Effector CD4-positive, alpha-beta T cell (primary cell): ENCODE measurements at regions not wholly inside any gene's neighbourhood (a gene's known extent, or its start where the extent isn't known, plus 50 kb on each side); places are given as distances from the start of the nearest gene placed in this dataset.

Experiments
- DNase-seq: peaks from one replicate; pipeline ENCODE4 v3.0.0-alpha.2; 2020

DNA sequence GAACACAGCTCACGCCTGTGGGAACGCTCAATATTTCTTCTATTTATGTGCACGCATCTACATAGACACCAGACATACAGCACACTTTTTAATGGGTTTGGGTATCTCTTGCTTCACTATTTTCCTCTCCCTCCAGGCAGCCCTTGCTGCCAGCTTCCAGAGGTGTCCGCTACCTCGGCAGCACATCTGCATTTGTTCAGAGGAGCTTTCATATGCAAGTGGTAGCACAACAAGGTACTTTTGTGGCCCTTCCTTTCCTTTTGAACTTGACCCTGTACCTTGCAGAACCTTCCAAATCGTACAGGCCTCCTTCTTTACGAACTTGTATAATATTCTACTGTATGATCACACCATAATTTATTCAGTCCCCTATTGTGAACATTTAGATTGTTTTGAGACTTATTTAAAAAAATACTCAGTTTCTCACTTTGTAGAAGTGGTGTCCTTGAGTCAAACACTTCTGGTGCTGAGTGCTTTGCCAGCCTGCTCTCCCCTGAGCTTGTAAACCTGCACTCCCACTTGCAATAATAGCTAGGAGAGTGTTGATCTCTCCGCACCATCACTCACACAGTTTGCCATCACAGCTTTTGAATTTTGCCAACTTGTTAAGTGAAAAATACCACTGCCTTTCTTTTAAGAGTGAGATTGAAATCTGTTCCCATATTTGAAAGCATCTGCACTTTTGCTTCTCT lies 106.0 kb upstream of the ZNF32 start:
- DNase-seq: no peak

DNA sequence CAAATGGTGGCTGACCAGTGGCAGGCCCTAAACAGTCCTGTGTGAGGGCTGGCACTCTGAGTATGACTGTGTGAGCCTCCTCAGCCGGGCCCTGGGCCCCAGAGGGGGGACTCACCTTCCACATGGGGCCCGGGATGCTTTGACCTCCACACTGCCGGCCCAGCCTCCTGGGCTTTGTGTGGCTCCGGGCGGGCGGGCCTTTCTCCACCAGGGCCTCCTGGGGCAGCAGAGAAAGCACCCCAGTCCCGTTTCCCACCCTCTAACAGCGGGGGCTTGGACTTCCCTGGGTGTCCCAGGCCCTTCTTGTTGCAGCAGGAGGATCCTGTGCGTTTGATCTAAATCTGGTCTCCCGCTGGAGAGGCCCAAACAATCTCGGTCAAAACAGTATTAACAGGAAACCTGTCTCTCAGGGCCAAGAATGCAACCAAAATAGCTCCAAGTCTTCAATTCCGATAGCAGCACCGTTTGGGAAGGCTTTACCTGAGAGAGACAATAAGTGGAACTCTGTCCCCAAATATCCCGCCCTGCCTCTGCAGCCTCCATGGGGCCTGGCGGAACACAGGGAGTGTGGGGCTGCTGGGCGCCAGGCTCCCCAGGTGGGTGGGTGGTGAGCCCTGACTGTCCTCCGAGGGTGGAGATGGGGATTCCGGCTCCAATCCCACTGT lies 104.8 kb upstream of the ZNF32 start:
- DNase-seq: no peak

DNA sequence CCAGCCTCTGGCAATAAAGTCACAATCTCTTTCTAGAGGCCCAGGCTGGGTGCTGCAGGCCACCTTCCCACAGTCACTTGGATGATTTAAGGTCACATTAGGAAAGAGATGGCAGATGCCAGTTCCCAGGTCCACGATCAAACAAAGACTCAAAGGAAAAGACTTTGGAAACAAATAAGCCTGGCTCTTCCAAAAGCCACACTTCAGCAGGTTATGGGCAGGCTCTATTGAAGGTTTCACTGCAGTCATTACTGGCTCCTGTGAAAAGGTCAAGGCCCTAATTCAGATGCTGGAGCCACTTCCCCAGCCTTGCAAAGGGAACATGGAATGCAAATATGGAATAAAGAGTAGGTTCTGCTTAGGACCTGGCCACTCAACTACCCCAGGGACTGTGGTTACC lies 104.0 kb upstream of the ZNF32 start:
- no peak for DNase-seq

GRCh38 chr10:43751646-43752045 lies 103.0 kb upstream of the ZNF32 start:
- DNase-seq: no peak

GRCh38 chr10:43749940-43750552 lies 101.4 kb upstream of the ZNF32 start:
- no peak for DNase-seq

DNA sequence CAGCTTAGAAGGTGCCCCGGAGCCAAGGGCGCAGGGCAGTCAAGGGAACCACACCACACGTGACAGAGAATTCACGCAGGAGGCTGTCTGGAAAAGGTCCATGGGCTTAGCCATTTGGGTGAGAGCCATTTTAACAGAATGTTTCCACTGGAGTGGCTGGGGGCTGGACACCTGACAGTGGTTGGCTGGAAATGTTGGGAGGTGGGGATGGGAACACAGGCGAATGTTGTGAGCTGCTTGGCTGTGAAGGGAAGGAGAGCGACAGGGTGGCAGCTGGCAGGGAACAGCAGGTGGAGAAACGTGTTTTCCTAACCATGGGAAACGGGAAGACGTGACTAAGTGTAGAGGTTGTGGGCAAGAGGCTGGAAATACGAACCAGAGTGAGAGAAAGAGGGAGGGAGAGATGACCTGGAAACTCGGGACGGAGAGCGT lies 100.5 kb upstream of the ZNF32 start:
- DNase-seq: no peak

DNA sequence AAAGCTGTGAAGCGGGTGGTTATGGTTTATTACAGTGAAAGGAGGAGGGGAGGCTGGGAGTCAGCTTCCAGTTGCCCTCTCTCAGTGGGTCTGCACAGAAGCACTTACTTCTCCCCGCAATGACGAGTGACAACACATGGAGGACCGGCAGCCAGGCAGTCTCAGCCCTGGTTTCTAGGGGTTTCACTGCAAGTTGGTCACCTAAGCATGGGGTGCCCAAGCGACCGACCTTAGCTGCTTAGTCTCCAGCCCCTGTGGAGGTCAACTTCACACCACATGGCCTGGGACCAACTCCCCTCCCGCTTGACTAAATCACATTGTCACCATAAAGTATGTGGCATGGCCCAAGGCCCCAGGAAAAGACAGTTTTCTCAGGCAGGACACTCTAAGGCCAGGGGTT lies 99.9 kb upstream of the ZNF32 start:
- DNase-seq: no peak

- no peak for DNase-seq
Measured at GRCh38 chr10:43746906-43747305, 98.2 kb upstream of the ZNF32 start.

GRCh38 chr10:43739161-43739560 lies 90.5 kb upstream of the ZNF32 start:
- no peak for DNase-seq

- DNase-seq: no peak
Measured at GRCh38 chr10:43737003-43737402, 88.3 kb upstream of the ZNF32 start.

DNA sequence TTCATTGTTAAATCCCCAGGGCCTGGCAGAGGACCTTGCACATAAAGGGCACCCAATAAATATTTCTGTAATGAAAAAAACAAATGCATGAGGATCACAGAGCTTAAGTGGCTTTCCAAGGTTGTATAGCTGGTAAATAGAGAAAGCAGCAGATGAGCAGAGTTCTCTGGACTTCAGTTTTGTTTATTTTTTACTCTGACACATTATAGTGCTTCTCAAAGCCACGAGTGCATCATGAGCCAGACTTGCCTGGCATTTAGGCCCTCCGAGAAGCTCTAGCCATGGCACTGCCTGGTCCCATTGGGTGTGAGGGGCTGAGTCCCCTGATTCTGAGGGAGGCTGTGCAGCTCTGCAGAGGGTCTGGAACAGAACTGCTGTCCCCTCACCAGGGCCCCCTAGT lies 87.2 kb upstream of the ZNF32 start:
- no peak for DNase-seq

DNA sequence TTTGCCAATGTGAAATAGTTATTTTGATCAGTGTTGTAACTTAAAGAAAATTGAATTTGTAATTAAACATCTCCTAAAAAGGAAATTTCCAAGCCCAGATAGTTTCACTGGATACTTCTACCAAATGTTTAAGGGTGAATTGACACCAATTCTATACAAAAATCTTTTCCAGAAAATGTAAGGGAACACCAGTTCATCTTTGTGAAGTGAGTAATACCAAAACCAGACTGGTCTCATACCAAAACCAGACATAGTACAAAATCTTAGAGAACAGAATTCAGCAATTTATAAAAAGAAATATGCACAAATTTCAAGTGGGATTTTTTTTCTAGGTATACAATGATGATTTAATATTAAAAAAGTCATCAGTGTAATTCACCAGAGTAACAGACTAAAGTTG lies 86.0 kb upstream of the ZNF32 start:
- no peak for DNase-seq

GRCh38 chr10:43731486-43731885 lies 82.8 kb upstream of the ZNF32 start:
- no peak for DNase-seq

- no peak for DNase-seq
Measured at GRCh38 chr10:43728425-43728824, 79.7 kb upstream of the ZNF32 start.

- no peak for DNase-seq
Measured at GRCh38 chr10:43727935-43728334, 79.3 kb upstream of the ZNF32 start.

GRCh38 chr10:43715334-43715733 lies 66.7 kb upstream of the ZNF32 start:
- no peak for DNase-seq

GRCh38 chr10:43712821-43713584 lies 64.3 kb upstream of the ZNF32 start:
- DNase-seq: no peak

GRCh38 chr10:43710772-43711471 lies 62.2 kb upstream of the ZNF32 start:
- DNase-seq: no peak

DNA sequence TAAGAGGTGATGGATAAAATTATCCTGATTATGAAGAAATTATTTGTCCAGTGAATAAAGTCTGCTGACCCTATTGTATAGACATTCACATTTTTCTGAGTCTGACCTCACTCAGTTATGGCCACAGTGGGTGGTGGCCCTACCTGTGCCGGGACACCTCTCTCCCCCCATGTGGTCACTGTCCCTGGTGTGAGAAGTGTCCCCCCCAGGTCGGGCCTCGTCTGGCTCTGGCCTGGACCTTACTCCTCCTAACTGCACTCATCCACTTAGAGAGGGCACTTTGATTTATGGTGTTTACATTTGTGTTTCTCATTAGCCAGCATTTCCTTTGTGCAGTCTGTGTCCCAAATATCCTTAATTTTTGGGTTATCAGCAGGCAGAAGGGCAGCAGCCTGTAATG lies 59.6 kb upstream of the ZNF32 start:
- no peak for DNase-seq

DNA sequence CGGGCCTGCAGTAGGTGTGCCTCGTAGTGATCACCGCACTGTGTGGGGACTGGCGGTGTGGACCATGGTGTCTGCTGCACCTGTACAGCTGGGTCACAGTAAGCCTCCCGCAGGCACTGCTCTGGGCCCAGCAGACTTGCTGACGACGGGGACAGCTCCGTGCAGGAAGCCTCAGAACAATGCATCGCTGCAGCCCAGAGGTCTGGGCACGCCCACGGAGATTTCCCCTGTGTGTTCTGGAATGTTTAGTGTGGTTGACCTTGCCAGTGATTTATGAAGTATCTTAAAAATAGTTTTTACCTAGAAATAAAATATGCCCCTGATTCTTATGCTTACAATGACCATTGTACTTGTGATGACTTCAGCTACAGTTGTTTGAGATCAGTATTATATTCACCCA lies 59.1 kb upstream of the ZNF32 start:
- no peak for DNase-seq

DNA sequence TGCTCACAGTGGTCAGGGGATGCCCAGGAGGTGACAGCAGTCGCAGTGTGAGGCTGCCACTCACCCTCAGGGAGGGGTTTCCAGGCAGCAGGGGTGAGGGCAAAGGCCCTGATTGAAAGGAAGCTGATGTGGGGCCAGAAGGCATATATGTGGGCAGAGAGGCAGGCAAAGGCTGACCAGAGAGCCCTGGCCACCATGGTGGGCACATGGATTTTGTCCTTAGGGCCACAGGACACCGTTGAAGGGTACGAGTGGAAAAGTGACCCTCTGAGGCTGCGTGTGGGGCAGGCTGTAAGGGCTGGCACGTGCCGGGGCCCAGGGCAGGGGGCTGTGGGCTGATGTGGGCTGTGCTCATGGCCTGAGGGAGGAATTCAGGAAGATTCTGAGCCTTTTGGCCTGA lies 57.5 kb upstream of the ZNF32 start:
- no peak for DNase-seq

GRCh38 chr10:43703286-43703685 lies 54.6 kb upstream of the ZNF32 start:
- DNase-seq: no peak

GRCh38 chr10:43702936-43703281 lies 54.2 kb upstream of the ZNF32 start:
- DNase-seq: no peak
